Endothelial cell of umbilical vein (primary cell): ENCODE measurements at regions not wholly inside any gene's neighbourhood (a gene's known extent, or its start where the extent isn't known, plus 50 kb on each side); places are given as distances from the start of the nearest gene placed in this dataset.

Source experiments
- CTCF ChIP-seq, 2 donors: IDR thresholded peaks; 1 replicate in 1 of 2; 2 replicates in 1 of 2; pipeline ENCODE4 v1.5.1; 2011; ENCODE audit warnings: low read length in 2 of 2, mild to moderate bottlenecking in 2 of 2, moderate library complexity in 2 of 2, control low read depth in 1 of 2, inconsistent platforms in 1 of 2, low read depth in 1 of 2; ENCODE audit not compliant: insufficient read depth in 1 of 2; ENCODE audit errors: extremely low read depth in 1 of 2
- EZH2 ChIP-seq: IDR thresholded peaks from 2 replicates; pipeline ENCODE4 v1.6.1; 2012; ENCODE audit warnings: borderline replicate concordance, low read depth, mild to moderate bottlenecking, moderate library complexity, low read length, inconsistent platforms; ENCODE audit not compliant: severe bottlenecking

- TF ChIP-seq EZH2 (no peak), CTCF (IDR thresholded peaks at IDR 0.05; ENCODE audit: extremely low read depth in 1 of 2, insufficient read depth in 1 of 2, low read depth in 1 of 2, low read length in 2 of 2) (no peak)
Observed at GRCh38 chr2:146820672-146821071, 1024.2 kb upstream of the ACVR2A start.
